ENCODE measurements at regions not wholly inside any gene's neighbourhood (a gene's known extent, or its start where the extent isn't known, plus 50 kb on each side); places are given as distances from the start of the nearest gene placed in this dataset.
A peak's percentile ranks its signal among the peaks of the same experiment; 100 is the strongest.
"Not testable (repeated sequence)": the region's sequence is repeated elsewhere in the genome, so short reads cannot be mapped to it uniquely, and the experiment has no call there.

DNA sequence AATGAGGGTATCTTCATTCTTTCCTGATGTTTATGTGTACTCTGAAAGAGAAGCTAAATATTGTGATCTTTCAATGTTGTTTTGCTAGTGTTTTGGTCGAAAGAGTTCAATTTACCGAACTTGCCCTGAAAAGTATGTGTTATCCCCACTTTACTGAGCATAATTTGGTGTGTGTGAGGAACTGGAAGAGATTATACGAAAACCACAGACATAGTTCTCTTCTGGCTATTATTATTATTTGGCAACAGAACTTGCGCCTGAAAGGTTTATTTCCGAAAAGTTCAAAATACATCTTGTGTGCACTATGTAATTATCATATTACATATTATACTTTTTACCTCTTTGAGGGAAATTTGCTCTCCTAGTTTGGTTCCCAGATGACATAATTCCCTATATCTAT is 232.5 kb upstream of the INTU start:
- 87 to 90% methylated on average over 5 of the region's 5 CpGs for WGBS, 2 donors

DNA sequence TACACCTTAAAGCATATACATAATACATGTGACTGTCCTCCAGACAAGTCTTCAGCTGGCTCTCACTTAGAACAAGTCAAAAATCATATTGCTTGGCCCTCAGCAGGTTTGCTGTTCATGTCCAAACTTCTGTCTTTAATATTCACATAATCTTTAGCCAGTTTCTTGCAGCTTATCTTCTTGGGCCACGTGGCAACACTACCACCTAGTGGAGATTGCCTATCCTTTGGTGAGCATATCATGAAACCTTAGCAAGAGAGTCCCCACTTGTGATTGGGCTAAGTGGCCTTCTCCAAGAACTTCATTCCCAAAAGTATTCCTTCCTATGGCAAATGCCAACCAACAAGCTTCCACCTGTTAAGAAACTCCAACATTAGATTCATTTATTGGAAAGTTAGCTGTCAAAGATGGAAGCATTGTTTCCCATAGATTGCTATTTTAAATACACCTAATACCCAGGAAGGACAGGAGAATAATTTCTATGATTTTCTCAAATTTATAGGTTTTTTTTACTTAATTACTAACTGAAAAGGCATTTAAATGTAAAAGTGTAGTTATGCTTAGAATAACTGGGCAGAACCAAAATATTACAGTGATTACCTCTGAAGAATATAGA is 231.9 kb upstream of the INTU start:
- Histone ChIP-seq H3K27ac (no peak overlapping the region), H3K9me3 (no peaks in the 10 kb centered on the region), H3K36me3 (no peaks in the 10 kb centered on the region), H3K4me1 (peaks cover 0 to 21% (median 15%) of the 10 kb centered on the region in 4 donors), H3K4me3 (no peak overlapping the region), H3K27me3 (no peaks in the 10 kb centered on the region)
- intact Hi-C loops (cut with DNase I) = loop anchor here (10.0 kb wide), 1 partner anchor 256 kb away; no protein-coding TSS in a partner anchor
- DNase-seq = peak; percentile 70
- 5 to 7% methylated on average over 1 of the region's 1 CpG for WGBS, 2 donors
- TF ChIP-seq POLR2AphosphoS5 (IDR thresholded peaks at IDR 0.05) (no peak), CTCF (IDR thresholded peaks at IDR 0.05) (peak; percentile 13 to 67 (median 58))

More for the DNA sequence above, 232.5 kb upstream of the INTU start:
- no peak overlapping the region for H3K27ac ChIP-seq
- TF ChIP-seq POLR2A (IDR thresholded peaks at IDR 0.05) = no peak
- TF ChIP-seq EP300 (IDR thresholded peaks at IDR 0.05) = no peak
- no peak for TF ChIP-seq POLR2AphosphoS5 (IDR thresholded peaks at IDR 0.05)
- no peak for TF ChIP-seq CTCF (IDR thresholded peaks at IDR 0.05)
- no peaks in the 10 kb centered on the region for H3K9me3 ChIP-seq
- H3K36me3 ChIP-seq = no peaks in the 10 kb centered on the region
- no peak for DNase-seq
- peaks cover 0 to 21% (median 15%) of the 10 kb centered on the region in 4 donors for H3K4me1 ChIP-seq
- intact Hi-C loops (cut with DNase I) = loop anchor here (10.0 kb wide), 1 partner anchor 255 kb away; no protein-coding TSS in a partner anchor
- H3K4me3 ChIP-seq = no peak overlapping the region
- H3K27me3 ChIP-seq = no peaks in the 10 kb centered on the region

DNA sequence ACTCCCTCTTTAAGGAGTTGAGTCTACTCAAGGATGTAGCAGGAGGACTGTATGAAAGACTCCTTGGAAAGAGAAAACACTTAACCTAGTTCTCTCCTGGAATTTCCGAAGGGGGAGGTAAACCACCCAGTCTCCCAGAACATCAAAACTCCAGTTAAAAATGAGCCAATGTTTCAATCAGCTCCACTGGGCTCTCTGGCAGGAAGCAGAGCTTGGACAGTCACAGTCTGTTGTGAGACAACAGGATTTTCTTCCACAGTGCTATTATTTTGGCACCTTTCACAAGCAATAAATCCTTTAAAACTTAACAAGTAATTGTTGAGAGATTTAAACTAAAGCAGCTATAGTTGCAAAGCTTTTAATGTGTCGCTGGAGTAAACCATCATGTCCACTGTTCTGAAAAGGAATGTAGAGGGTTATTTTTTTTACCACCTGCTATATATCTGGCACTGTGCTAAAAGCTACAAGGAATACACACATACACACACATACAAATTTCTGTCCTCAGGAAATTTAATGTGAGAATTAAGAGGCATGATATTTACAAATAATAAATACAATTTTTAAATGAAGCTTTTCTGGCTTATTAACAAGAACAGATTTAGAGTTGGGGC is 229.2 kb upstream of the INTU start:
- TF ChIP-seq POLR2AphosphoS5 (IDR thresholded peaks at IDR 0.05) (peak in 2 of 4 donors; percentile 34 to 56), CTCF (IDR thresholded peaks at IDR 0.05) (no peak), POLR2A (IDR thresholded peaks at IDR 0.05) (no peak)
- Histone ChIP-seq H3K36me3 (no peaks in the 10 kb centered on the region), H3K27me3 (no peaks in the 10 kb centered on the region), H3K4me3 (no peak overlapping the region), H3K27ac (peak overlapping the region in 2 of 4 donors; percentile 25 to 29), H3K4me1 (peaks cover 0 to 21% (median 15%) of the 10 kb centered on the region in 4 donors), H3K9me3 (no peaks in the 10 kb centered on the region)
- no peak for DNase-seq
- intact Hi-C loops (cut with DNase I) = loop anchor here (10.0 kb wide), 1 partner anchor 259 kb away; no protein-coding TSS in a partner anchor
- WGBS, 2 donors = 52 to 54% methylated on average over 2 of the region's 2 CpGs

DNA sequence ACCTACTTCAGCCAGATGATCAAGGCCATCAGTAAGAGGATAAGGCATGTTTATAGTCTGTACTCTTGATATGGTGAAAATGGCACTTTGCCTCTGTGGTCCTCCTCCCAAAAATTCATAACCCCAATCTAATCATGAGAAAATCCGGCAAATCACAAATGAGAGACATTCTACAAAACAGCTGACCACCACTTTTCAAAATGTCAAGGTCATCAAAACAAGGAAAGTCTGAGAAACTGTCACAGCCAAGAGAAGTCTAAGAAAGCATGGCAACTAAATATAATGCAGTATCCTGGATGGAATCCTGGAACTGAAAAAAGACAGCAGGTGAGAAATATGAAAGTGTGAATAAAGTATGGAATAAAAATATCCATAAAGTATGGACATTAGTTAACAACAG is 226.6 kb upstream of the INTU start:
- no peaks in the 10 kb centered on the region for H3K9me3 ChIP-seq
- H3K36me3 ChIP-seq = no peaks in the 10 kb centered on the region
- WGBS, 2 donors = 88% methylated on average over 1 of the region's 1 CpG
- intact Hi-C loops (cut with DNase I) = loop anchor here (10.0 kb wide), 1 partner anchor 261 kb away; no protein-coding TSS in a partner anchor
- H3K27me3 ChIP-seq = no peaks in the 10 kb centered on the region
- DNase-seq = no peak
- TF ChIP-seq CTCF (IDR thresholded peaks at IDR 0.05) (no peak), POLR2AphosphoS5 (IDR thresholded peaks at IDR 0.05) (no peak), POLR2A (IDR thresholded peaks at IDR 0.05) (no peak), EP300 (IDR thresholded peaks at IDR 0.05) (no peak)
- no peak overlapping the region for H3K27ac ChIP-seq
- no peak overlapping the region for H3K4me3 ChIP-seq
- peaks cover 0 to 21% (median 15%) of the 10 kb centered on the region in 4 donors for H3K4me1 ChIP-seq

GRCh38 chr4:127407572-127407971 is 225.2 kb upstream of the INTU start:
- not testable (repeated sequence) for H3K27ac ChIP-seq, DNase-seq, H3K9me3 ChIP-seq, H3K27me3 ChIP-seq, H3K36me3 ChIP-seq, H3K4me3 ChIP-seq
- intact Hi-C loops (cut with DNase I) = loop anchor here (10.0 kb wide), 1 partner anchor 263 kb away; no protein-coding TSS in a partner anchor
- H3K4me1 ChIP-seq = peaks cover 0 to 25% (median 17%) of the 10 kb centered on the region in 4 donors
- 44 to 75% methylated on average over 9 of the region's 9 CpGs for WGBS, 2 donors
